ENCODE measurements at regions not wholly inside any gene's neighbourhood (a gene's known extent, or its start where the extent isn't known, plus 50 kb on each side); places are given as distances from the start of the nearest gene placed in this dataset.

DNA sequence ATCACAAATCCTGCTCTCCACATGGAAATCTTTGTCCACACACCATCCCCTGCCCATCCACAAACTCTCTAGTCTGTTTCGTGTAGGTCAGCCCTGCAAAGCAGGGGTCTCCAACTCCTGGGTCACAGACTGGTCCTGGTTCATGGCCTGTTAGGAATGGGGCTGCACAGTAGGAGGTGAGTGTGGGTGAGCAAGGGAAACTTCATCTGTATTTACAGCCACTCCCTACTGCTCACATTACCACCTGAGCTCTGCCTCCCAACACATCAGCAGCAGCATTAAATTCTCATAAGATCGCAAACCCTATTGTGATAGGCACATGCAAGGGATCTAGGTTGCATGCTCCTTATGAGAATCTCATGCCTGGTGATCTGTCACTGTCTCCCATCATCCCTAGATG is 242.1 kb downstream of the FGFR2 start:
- Histone ChIP-seq H3K36me3 (no peaks in the 10 kb centered on the region), H3K4me1 (no peaks in the 10 kb centered on the region), H3K9me3 (no peaks in the 10 kb centered on the region), H3K27ac (no peak overlapping the region), H3K27me3 (no peaks in the 10 kb centered on the region), H3K4me3 (no peak overlapping the region)
- no peak for ATAC-seq
- DNase-seq, result no peak
- intact Hi-C loops (cut with DNase I), result no loop called here
- no peak for TF ChIP-seq CTCF (IDR thresholded peaks at IDR 0.05)

GRCh38 chr10:121357401-121357800 is 240.8 kb downstream of the FGFR2 start:
- no peak for DNase-seq

DNA sequence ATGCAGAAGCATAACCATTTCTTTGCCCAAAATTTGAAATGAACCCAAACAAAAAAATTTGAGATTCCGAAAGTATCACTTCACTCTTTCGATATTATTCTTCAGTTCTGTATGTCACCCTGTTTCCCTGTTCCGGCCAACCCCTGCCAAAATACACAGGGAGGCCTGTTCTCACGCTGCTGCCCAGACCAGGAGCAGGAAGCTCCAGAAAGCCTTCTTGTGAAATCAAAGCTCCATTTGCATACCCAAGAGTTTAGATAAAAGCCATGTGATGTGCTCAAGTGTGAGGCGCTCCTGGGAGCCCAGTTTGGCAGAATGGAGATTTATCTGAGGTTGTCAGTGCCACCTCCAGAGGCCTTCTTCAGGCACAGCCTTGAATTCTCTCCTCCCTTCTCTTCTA is 236.2 kb downstream of the FGFR2 start:
- DNase-seq (peak; percentile 80), ATAC-seq (peak; percentile 94)
- Histone ChIP-seq H3K4me3 (no peak overlapping the region), H3K9me3 (no peaks in the 10 kb centered on the region), H3K4me1 (no peaks in the 10 kb centered on the region), H3K36me3 (no peaks in the 10 kb centered on the region), H3K27me3 (no peaks in the 10 kb centered on the region), H3K27ac (no peak overlapping the region)
- intact Hi-C loops (cut with DNase I), result no loop called here
- no peak for TF ChIP-seq CTCF (IDR thresholded peaks at IDR 0.05)

More at GRCh38 chr10:121357401-121357800, 240.8 kb downstream of the FGFR2 start:
- Histone ChIP-seq H3K9me3 (no peaks in the 10 kb centered on the region), H3K4me3 (no peak overlapping the region), H3K27me3 (no peaks in the 10 kb centered on the region), H3K27ac (no peak overlapping the region), H3K36me3 (no peaks in the 10 kb centered on the region), H3K4me1 (no peaks in the 10 kb centered on the region)
- no peak for TF ChIP-seq CTCF (IDR thresholded peaks at IDR 0.05)
- ATAC-seq, result no peak
- intact Hi-C loops (cut with DNase I), result no loop called here

DNA sequence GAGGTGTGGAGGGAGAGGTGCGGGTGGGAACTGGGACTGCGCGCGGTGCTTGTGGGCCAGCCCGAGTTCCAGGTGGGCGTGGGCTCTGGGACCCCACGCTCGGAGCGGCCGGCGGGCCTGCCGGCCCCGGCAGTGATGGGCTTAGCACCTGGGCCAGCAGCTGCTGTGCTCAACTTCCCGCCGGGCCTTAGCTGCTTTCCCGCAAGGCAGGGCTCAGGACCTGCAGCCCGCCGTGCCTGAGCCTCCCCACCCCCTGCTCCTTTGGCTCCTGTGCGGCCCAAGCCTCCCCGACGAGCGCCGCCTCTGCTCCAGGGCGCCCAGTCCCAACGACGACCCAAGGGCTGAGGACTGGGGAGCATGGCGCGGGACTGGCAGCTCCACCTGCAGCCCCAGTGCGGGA is 232.7 kb downstream of the FGFR2 start:
- Histone ChIP-seq H3K36me3 (no peaks in the 10 kb centered on the region), H3K27me3 (no peaks in the 10 kb centered on the region), H3K9me3 (no peaks in the 10 kb centered on the region), H3K27ac (no peak overlapping the region), H3K4me1 (no peaks in the 10 kb centered on the region), H3K4me3 (no peak overlapping the region)
- no peak for ATAC-seq
- DNase-seq, result no peak
- intact Hi-C loops (cut with DNase I), result no loop called here
- TF ChIP-seq CTCF (IDR thresholded peaks at IDR 0.05), result no peak

- Histone ChIP-seq H3K36me3 (no peaks in the 10 kb centered on the region), H3K27me3 (no peaks in the 10 kb centered on the region), H3K9me3 (no peaks in the 10 kb centered on the region), H3K27ac (no peak overlapping the region), H3K4me1 (no peaks in the 10 kb centered on the region), H3K4me3 (no peak overlapping the region)
- DNase-seq (no peak), ATAC-seq (no peak)
- TF ChIP-seq CTCF (IDR thresholded peaks at IDR 0.05), result no peak
- intact Hi-C loops (cut with DNase I), result no loop called here
Measured at GRCh38 chr10:121368347-121369025, 229.8 kb downstream of the FGFR2 start.

DNA sequence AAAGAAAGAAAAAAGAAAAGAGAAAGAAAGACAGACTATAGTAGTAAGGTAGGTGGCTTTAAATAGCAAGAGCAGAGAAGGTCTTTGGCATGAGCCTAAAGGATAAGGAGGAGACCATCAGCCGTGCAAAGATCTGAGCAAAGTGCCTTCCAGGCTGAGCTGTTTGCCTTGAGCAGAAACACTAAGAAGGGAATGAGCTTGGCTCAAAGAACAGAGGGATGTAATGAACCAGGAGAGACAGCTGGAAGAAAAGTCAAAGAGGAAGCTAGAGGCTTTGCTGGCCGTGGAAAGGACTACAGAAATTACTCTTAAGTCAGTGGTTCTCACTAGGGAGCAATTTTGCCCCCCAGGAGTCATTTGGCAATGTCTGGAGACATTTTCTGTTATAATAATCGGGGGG is 228.6 kb downstream of the FGFR2 start:
- no peaks in the 10 kb centered on the region for H3K4me1 ChIP-seq
- H3K9me3 ChIP-seq, result no peaks in the 10 kb centered on the region
- no peak for DNase-seq
- no peak for TF ChIP-seq CTCF (IDR thresholded peaks at IDR 0.05)
- H3K4me3 ChIP-seq, result no peak overlapping the region
- intact Hi-C loops (cut with DNase I), result no loop called here
- H3K36me3 ChIP-seq, result no peaks in the 10 kb centered on the region
- no peak for ATAC-seq
- H3K27me3 ChIP-seq, result no peaks in the 10 kb centered on the region
- no peak overlapping the region for H3K27ac ChIP-seq

All from upper lobe of right lung (tissue), 1 donor.